ENCODE measurements at regions not wholly inside any gene's neighbourhood (a gene's known extent, or its start where the extent isn't known, plus 50 kb on each side); places are given as distances from the start of the nearest gene placed in this dataset.

GRCh38 chr5:10173716-10174115 is 76.0 kb downstream of the ATPSCKMT start:
- no peak for DNase-seq

GRCh38 chr5:10172247-10172646 is 77.4 kb downstream of the ATPSCKMT start:
- DNase-seq: no peak

- DNase-seq: no peak
Measured at GRCh38 chr5:10169359-10169758, 80.3 kb downstream of the ATPSCKMT start.

- DNase-seq: no peak
Measured at GRCh38 chr5:10168254-10168653, 81.4 kb downstream of the ATPSCKMT start.

GRCh38 chr5:10167806-10168205 is 81.9 kb downstream of the ATPSCKMT start:
- no peak for DNase-seq

GRCh38 chr5:10166392-10166791 is 83.3 kb downstream of the ATPSCKMT start:
- DNase-seq: no peak

- no peak for DNase-seq
Measured at GRCh38 chr5:10162468-10162867, 87.2 kb downstream of the ATPSCKMT start.

GRCh38 chr5:10161778-10162177 is 87.9 kb downstream of the ATPSCKMT start:
- no peak for DNase-seq

GRCh38 chr5:10160241-10160640 is 89.4 kb downstream of the ATPSCKMT start:
- no peak for DNase-seq

GRCh38 chr5:10158886-10159285 is 90.8 kb downstream of the ATPSCKMT start:
- DNase-seq: no peak

GRCh38 chr5:10157085-10157669 is 92.5 kb downstream of the ATPSCKMT start:
- no peak for DNase-seq

- DNase-seq: no peak
Measured at GRCh38 chr5:10155897-10156667, 93.6 kb downstream of the ATPSCKMT start.

GRCh38 chr5:10153808-10154537 is 95.7 kb downstream of the ATPSCKMT start:
- DNase-seq: no peak

- no peak for DNase-seq
Measured at GRCh38 chr5:10153394-10153793, 96.3 kb downstream of the ATPSCKMT start.

- no peak for DNase-seq
Measured at GRCh38 chr5:10151656-10152055, 98.0 kb downstream of the ATPSCKMT start.

- no peak for DNase-seq
Measured at GRCh38 chr5:10149911-10150310, 99.8 kb downstream of the ATPSCKMT start.

GRCh38 chr5:10145923-10146401 is 103.7 kb downstream of the ATPSCKMT start:
- DNase-seq: no peak

- no peak for DNase-seq
Measured at GRCh38 chr5:10144040-10144439, 105.6 kb downstream of the ATPSCKMT start.

- DNase-seq: no peak
Measured at GRCh38 chr5:10140195-10140973, 109.3 kb downstream of the ATPSCKMT start.

GRCh38 chr5:10138395-10139057 is 111.2 kb downstream of the ATPSCKMT start:
- DNase-seq: no peak

GRCh38 chr5:10133830-10134229 is 115.9 kb downstream of the ATPSCKMT start:
- no peak for DNase-seq

- no peak for DNase-seq
Measured at GRCh38 chr5:10130881-10131280, 118.8 kb downstream of the ATPSCKMT start.

All from cerebellar nuclear complex (tissue), 1 donor.